Activated CD4-positive, alpha-beta T cell treated with anti-CD3 and anti-CD28 coated beads for 1 hour (primary cell): ENCODE measurements at regions not wholly inside any gene's neighbourhood (a gene's known extent, or its start where the extent isn't known, plus 50 kb on each side); places are given as distances from the start of the nearest gene placed in this dataset.
"Not testable (repeated sequence)": the region's sequence is repeated elsewhere in the genome, so short reads cannot be mapped to it uniquely, and the experiment has no call there.

ENCODE experiments used
- DNase-seq: peaks from one replicate; pipeline ENCODE4 v3.0.0-alpha.2; 2020

GRCh38 chr7:98728555-98728954 lies 111.5 kb downstream of the NPTX2 start:
- no peak for DNase-seq

- no peak for DNase-seq
These were observed 112.0 kb downstream of the NPTX2 start for GRCh38 chr7:98729121-98729520.

GRCh38 chr7:98730326-98730725 lies 113.2 kb downstream of the NPTX2 start:
- no peak for DNase-seq

GRCh38 chr7:98731651-98732050 lies 114.6 kb downstream of the NPTX2 start:
- no peak for DNase-seq

GRCh38 chr7:98733036-98733435 lies 116.0 kb downstream of the NPTX2 start:
- DNase-seq: no peak

- no peak for DNase-seq
These were observed 118.7 kb downstream of the NPTX2 start for GRCh38 chr7:98735801-98736200.

- DNase-seq: not testable (repeated sequence)
These were observed 119.4 kb downstream of the NPTX2 start for GRCh38 chr7:98736461-98736860.

GRCh38 chr7:98737176-98737575 lies 120.1 kb downstream of the NPTX2 start:
- DNase-seq: no peak

- DNase-seq: no peak
These were observed 123.6 kb downstream of the NPTX2 start for GRCh38 chr7:98740643-98741042.

GRCh38 chr7:98745722-98746318 lies 124.0 kb downstream of the TMEM130 start:
- DNase-seq: peak; percentile 55

- DNase-seq: no peak
These were observed 121.7 kb downstream of the TMEM130 start for GRCh38 chr7:98748090-98748489.

- DNase-seq: no peak
These were observed 116.6 kb downstream of the TMEM130 start for GRCh38 chr7:98753176-98753575.

GRCh38 chr7:98753989-98754479 lies 115.8 kb downstream of the TMEM130 start:
- no peak for DNase-seq

GRCh38 chr7:98755138-98755898 lies 114.5 kb downstream of the TMEM130 start:
- DNase-seq: no peak

GRCh38 chr7:98758157-98758556 lies 111.7 kb downstream of the TMEM130 start:
- DNase-seq: no peak

GRCh38 chr7:98760201-98760651 lies 109.6 kb downstream of the TMEM130 start:
- DNase-seq: no peak

- DNase-seq: no peak
These were observed 108.6 kb downstream of the TMEM130 start for GRCh38 chr7:98761225-98761624.

- DNase-seq: no peak
These were observed 107.2 kb downstream of the TMEM130 start for GRCh38 chr7:98762620-98763019.

- DNase-seq: no peak
These were observed 106.4 kb downstream of the TMEM130 start for GRCh38 chr7:98763441-98763840.

GRCh38 chr7:98764946-98765345 lies 104.9 kb downstream of the TMEM130 start:
- DNase-seq: no peak

- not testable (repeated sequence) for DNase-seq
These were observed 99.7 kb downstream of the TMEM130 start for GRCh38 chr7:98770085-98770484.

GRCh38 chr7:98771519-98771918 lies 98.3 kb downstream of the TMEM130 start:
- DNase-seq: no peak

- DNase-seq: no peak
These were observed 97.7 kb downstream of the TMEM130 start for GRCh38 chr7:98771941-98772603.

GRCh38 chr7:98774884-98775283 lies 94.9 kb downstream of the TMEM130 start:
- no peak for DNase-seq
